ENCODE measurements at regions not wholly inside any gene's neighbourhood (a gene's known extent, or its start where the extent isn't known, plus 50 kb on each side); places are given as distances from the start of the nearest gene placed in this dataset.

GRCh38 chr10:128499956-128500355, 373.7 kb upstream of the MKI67 start:
- no peak for DNase-seq

- no peak for DNase-seq
These were observed 374.4 kb upstream of the MKI67 start for GRCh38 chr10:128500642-128501041.

GRCh38 chr10:128505346-128505745, 379.1 kb upstream of the MKI67 start:
- DNase-seq = no peak

- no peak for DNase-seq
These were observed 380.2 kb upstream of the MKI67 start for GRCh38 chr10:128506423-128506822.

- no peak for DNase-seq
These were observed 380.8 kb upstream of the MKI67 start for GRCh38 chr10:128507066-128507465.

- no peak for DNase-seq
These were observed 385.1 kb upstream of the MKI67 start for GRCh38 chr10:128511284-128511683.

- DNase-seq = no peak
These were observed 386.5 kb upstream of the MKI67 start for GRCh38 chr10:128512767-128513166.

GRCh38 chr10:128514536-128514935, 388.3 kb upstream of the MKI67 start:
- DNase-seq = no peak

GRCh38 chr10:128516180-128516579, 390.0 kb upstream of the MKI67 start:
- DNase-seq = no peak

GRCh38 chr10:128517167-128517566, 390.9 kb upstream of the MKI67 start:
- DNase-seq = no peak

GRCh38 chr10:128518000-128518399, 391.8 kb upstream of the MKI67 start:
- DNase-seq = no peak

- no peak for DNase-seq
These were observed 393.4 kb upstream of the MKI67 start for GRCh38 chr10:128519581-128519980.

- DNase-seq = no peak
These were observed 394.1 kb upstream of the MKI67 start for GRCh38 chr10:128520211-128520815.

GRCh38 chr10:128522551-128523308, 396.5 kb upstream of the MKI67 start:
- no peak for DNase-seq

- no peak for DNase-seq
These were observed 399.2 kb upstream of the MKI67 start for GRCh38 chr10:128525444-128525843.

- no peak for DNase-seq
These were observed 399.7 kb upstream of the MKI67 start for GRCh38 chr10:128525936-128526335.

- DNase-seq = no peak
These were observed 400.7 kb upstream of the MKI67 start for GRCh38 chr10:128526791-128527375.

- DNase-seq = no peak
These were observed 401.5 kb upstream of the MKI67 start for GRCh38 chr10:128527711-128528110.

GRCh38 chr10:128528167-128528566, 401.9 kb upstream of the MKI67 start:
- DNase-seq = no peak

- DNase-seq = no peak
These were observed 402.6 kb upstream of the MKI67 start for GRCh38 chr10:128528781-128529180.

- DNase-seq = no peak
These were observed 403.0 kb upstream of the MKI67 start for GRCh38 chr10:128529225-128529624.

GRCh38 chr10:128530301-128530700, 404.1 kb upstream of the MKI67 start:
- no peak for DNase-seq

GRCh38 chr10:128530946-128531345, 404.7 kb upstream of the MKI67 start:
- DNase-seq = no peak

- no peak for DNase-seq
These were observed 408.5 kb upstream of the MKI67 start for GRCh38 chr10:128534686-128535085.
